CD4-positive, alpha-beta T cell treated with Interleukin-12 subunit alpha and Interleukin-12 subunit beta, for 1 hour (primary cell): ENCODE measurements at regions not wholly inside any gene's neighbourhood (a gene's known extent, or its start where the extent isn't known, plus 50 kb on each side); places are given as distances from the start of the nearest gene placed in this dataset.

ENCODE experiments used
- DNase-seq: peaks from one replicate; pipeline ENCODE4 v3.0.0-alpha.2; 2020

DNA sequence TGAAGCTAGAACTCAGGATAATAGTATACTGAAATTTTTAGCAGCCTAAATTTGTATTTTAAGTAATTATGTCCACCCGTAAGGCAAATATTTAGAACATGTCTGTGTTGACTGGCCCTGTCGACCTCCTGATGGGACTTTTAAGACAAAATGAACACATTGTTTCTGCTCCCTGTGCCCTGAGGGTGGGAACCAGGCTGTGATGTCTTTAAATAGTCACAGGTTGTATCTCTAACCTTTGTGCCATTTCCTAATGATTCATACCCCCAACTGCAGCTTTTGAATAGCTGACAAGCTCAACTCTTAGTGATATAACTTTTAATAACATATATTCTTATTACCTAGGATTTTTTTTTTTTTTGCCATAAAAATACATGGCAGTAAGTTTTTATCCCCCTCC lies 494.9 kb upstream of the AKR1E2 start:
- DNase-seq = no peak

- DNase-seq = no peak
Observed at GRCh38 chr10:4330636-4331035, 495.4 kb upstream of the AKR1E2 start.

DNA sequence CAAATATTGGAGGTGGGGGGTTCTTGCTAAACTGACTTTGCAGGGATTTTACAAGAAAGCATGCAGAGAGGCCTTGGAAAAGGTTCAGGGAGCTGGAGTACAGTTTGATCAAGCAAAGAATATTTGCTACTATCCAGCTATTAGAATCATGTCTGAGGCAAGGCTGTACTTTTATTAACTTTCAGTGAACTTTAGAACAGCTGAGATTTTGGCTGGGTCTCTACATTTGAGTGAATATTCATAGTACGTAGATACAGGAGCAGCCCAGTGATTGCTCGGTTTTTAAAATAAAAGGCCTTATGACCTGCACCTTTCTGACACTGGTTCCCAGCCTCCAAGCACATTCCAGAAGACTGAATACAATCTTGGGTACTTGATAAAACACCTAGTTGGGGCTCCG lies 496.8 kb upstream of the AKR1E2 start:
- no peak for DNase-seq

DNA sequence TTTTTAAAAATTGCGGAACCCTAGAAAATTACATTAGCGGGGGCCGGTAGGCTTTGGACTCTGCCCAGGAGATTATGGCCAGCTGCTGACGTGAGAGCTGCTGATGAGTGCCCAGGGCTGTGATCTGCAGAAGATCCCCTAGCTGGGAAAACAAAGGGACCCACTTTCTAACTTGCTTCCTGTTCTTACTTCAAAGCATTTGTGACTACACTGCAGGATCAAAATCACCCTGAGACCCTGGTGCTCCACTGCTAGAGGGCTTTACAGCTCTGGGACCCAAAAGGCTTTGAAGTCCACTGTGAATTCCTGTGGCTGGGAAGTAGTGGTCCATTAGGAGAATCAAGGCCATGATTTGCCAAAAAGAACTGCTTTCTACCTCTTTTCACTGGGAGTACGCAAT lies 499.4 kb upstream of the AKR1E2 start:
- DNase-seq = no peak

DNA sequence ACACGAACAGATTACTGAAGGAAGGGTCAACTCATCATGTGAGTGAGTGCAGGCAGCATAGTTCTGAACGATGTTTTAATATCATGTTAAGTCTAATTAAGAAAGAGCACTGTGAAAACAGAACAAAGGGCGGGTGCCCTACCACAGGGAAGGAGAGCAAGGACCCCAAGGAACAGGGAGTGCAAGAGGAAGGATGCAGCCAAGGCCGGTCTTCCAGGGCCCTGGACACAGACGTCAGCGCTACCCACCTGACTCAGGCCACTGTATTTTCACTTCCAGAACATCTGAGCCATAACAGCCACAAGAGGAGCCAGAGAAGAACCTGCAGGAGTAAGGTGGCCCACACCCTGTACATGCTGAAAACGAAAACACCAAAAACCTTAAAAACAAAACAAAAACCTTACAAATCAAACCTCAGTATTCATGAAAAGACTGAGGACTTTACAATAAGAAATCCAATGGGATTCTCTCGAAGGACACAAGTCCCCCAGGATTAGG lies 506.1 kb upstream of the AKR1E2 start:
- DNase-seq = no peak

DNA sequence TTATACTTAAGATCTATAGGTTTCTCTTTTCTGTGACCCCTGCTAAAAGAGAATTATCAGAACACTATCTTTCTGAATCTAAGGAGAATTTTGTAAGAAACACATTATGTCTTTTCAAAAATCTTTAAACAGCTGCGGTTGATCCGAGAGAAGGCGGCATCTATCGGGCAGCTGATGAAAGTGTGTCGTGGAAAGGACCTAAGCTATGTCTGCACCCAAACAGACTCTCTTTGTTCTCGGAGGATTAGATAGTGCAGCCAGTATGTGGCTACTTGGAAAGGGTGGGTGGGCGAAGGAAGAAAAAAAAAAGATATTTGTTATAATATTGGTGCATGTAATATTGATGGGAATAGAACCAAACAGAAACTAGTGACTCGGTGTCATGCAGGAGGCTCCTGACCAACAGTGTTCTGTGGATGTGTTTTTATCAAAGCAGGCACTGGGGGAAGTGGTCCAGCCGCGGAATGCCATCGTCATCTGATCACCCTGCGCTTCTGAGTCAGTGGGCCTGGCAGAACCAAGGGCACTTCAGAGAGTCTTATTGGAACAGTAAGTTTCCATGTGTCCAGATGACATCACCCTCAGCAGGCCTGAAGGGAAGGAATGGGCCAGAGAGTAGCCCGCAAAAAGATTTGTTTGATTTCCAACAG lies 509.7 kb upstream of the AKR1E2 start:
- DNase-seq = no peak

- no peak for DNase-seq
Observed at GRCh38 chr10:4315551-4315950, 510.5 kb upstream of the AKR1E2 start.

- no peak for DNase-seq
Observed at GRCh38 chr10:4313051-4313450, 513.0 kb upstream of the AKR1E2 start.

DNA sequence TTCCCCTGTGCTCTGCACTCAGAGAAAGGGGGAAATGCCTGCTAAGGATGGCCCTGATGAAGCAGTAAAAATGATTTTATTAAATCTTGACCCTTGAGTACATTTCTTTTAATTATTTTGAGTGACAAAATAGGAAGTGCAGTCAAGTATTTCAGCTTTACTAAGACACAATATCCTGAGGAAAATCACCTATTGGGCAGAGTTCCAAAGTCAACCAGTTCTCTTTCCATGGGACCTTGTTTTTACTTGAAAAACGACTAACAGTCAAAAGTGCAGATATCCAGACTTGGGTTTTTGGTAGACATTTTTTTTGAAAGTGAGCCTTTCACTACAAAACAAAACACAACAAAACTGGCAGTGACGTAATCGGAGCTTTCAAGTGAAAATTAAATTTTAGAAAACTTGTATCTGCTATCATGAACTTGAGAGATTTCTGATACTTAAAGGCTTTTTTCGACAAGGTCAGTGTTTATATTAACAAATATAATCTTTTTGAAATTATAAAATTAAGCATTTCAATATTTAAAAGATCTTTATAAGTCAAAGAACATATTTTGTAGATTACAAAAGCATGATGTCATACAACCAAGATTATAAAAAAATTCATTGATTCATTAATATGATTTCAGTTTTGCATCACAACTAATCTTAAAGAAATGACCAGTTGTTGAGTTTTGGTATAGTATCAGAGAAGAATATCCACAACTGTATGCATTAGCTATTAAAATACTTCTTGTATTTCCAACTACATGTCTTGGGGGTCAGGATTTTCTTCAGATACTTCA lies 513.8 kb upstream of the AKR1E2 start:
- DNase-seq = no peak

- DNase-seq = no peak
Observed at GRCh38 chr10:4310172-4310571, 515.8 kb upstream of the AKR1E2 start.

- no peak for DNase-seq
Observed at GRCh38 chr10:4307910-4308309, 518.1 kb upstream of the AKR1E2 start.

DNA sequence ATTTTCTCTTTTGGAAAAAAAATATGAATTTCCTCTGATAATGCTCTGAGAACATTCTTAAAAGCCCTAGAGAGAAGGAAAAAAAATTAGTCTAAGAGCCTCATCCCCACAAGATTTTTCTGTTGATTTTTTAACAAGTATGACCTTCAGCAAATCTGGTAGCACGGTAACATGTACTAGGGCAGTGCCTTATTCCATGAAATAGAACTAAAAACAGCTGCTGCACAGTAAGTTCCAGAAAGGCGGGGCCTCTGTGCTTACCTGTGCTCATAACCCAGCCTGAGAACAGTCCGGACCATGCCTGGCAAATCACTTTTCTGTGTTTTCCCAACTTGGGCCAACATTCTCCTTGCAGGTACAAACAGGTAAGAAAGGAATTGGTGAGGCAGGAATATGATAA lies 519.1 kb upstream of the AKR1E2 start:
- no peak for DNase-seq

GRCh38 chr10:4303045-4303444 lies 518.0 kb upstream of the KLF6 start:
- no peak for DNase-seq

DNA sequence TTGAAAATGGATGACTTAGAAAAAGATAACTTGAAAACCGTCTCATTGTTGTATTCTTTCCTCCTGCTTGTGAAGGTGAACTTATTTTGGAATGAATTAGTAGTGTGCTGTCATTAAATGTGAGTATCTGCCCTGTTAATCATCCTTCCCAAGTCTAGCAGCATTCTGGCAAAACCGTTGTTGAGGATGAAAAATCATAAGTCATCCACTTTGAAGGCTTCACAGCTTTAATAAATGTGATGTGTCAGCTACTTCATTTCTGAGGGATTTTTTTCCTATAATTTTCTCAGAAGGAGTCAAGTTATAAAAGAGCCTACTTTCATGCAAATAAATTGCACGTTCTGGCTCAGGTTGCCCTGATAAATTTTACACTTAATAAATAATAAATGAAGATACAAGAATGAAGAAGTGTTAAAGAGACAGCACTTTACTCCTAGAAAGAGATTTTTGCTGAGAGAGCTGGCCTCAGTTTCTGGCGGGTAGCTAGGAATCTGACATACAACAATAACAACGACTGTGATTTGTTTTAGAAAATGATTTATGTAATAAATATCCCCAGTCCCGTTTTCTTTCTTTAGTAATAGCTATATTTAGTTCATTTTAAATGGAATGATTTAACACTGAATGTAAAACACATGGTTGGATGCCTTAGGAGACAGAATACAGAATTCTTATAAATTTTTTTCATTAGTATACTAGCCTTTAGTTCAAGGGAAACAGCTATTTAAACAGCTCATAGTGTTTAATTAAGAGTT lies 516.5 kb upstream of the KLF6 start:
- DNase-seq = no peak

- DNase-seq = no peak
Observed at GRCh38 chr10:4296161-4296560, 511.2 kb upstream of the KLF6 start.

GRCh38 chr10:4294996-4295792 lies 510.2 kb upstream of the KLF6 start:
- DNase-seq = no peak

DNA sequence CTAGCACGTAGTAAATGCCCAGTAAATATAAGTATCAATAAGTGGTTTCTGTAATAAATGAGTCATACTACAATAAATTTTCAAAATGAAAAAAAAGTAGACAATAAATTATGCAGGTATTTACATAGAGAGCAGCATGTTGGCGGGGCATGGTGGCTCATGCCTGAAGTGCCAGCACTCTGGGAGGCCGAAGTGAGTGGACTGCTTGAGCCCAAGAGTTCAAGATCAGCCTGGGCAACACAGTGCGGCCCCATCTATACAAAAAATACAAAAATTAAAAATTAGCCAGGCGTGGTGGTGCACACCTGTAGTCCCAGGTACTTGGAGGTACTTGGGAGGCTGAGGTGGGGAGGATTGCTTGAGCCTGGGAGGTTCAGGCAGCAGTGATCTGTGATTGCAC lies 509.3 kb upstream of the KLF6 start:
- DNase-seq = no peak

- DNase-seq = no peak
Observed at GRCh38 chr10:4291990-4292389, 507.0 kb upstream of the KLF6 start.

DNA sequence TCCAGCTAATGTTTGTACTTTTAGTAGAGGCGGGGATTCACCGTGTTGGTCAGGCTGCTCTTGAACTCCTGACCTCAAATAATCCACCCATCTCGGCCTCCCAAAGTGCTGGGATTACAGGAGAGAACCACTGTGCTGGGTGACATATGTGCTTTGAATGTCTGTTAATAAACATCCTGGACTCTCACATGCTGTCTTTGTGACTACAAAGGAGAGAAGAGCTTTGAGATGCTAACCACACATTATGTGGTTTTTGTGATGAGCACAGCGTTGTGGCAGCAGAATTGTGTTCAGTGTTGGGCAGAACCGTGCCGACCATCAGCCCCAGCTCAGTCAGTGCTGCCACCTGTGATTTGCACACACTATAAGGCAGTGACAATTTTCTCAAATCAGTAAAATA lies 500.1 kb upstream of the KLF6 start:
- DNase-seq = no peak

- DNase-seq = no peak
Observed at GRCh38 chr10:4283846-4284610, 499.0 kb upstream of the KLF6 start.

- DNase-seq = no peak
Observed at GRCh38 chr10:4282496-4282895, 497.5 kb upstream of the KLF6 start.

DNA sequence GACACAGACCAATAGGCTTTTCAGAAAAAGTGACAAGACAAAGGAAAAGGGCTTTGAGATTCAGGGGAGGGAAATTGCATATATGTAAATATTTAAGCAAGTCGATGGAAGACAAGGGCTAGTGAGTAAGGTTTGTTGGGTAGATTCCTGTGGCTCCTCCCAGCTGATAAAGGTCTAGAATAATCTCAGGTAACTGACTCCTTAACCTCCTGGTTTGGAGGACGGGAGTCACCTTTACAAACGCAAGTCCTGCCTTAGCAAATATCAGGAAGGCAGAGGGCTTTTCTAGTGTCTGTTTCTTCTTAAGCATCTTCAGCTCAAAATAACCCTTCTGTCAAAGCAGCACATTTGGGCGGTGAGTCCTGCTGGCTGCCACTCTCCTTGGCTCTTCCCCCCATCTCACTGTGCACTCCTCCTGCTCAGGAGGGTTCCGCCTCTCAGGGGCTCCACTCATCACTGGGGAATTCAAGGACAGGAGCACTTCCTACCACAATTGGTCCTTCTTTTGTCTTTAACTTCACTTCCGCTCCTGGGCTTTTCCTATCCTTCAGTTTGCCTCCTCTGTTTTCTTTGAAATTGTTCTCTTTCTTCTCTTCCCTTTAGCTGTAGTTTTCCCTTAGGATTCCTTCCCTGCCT lies 496.3 kb upstream of the KLF6 start:
- no peak for DNase-seq
